Activated CD4-positive, alpha-beta T cell treated with anti-CD3 and anti-CD28 coated beads, Interleukin-2, amount 50 U/mL, for 1 hour (primary cell): ENCODE measurements at regions not wholly inside any gene's neighbourhood (a gene's known extent, or its start where the extent isn't known, plus 50 kb on each side); places are given as distances from the start of the nearest gene placed in this dataset.
A peak's percentile ranks its signal among the peaks of the same experiment; 100 is the strongest.
"Not testable (repeated sequence)": the region's sequence is repeated elsewhere in the genome, so short reads cannot be mapped to it uniquely, and the experiment has no call there.

Experiments
- DNase-seq: peaks from one replicate; pipeline ENCODE4 v3.0.0-alpha.2; 2020

GRCh38 chr11:3583476-3583875 is 58.3 kb downstream of the ART5 start:
- not testable (repeated sequence) for DNase-seq

DNA sequence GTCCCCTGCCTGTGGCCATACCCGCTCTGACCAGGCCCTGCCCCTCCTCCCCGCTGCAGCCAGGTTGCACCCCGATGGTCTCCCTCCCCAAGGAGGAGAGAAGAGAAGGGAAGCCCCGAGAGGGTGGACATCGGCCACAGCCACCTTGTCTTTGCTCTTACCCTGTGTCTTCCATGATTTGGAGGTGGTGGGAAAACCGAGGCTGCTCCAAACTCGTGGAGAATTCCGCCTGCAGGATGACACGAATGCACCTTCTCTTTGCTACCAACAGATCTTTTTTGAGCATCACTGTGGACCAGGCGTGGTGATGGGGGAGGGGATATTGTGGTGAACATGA is 60.4 kb downstream of the ART5 start:
- DNase-seq, result not testable (repeated sequence)

DNA sequence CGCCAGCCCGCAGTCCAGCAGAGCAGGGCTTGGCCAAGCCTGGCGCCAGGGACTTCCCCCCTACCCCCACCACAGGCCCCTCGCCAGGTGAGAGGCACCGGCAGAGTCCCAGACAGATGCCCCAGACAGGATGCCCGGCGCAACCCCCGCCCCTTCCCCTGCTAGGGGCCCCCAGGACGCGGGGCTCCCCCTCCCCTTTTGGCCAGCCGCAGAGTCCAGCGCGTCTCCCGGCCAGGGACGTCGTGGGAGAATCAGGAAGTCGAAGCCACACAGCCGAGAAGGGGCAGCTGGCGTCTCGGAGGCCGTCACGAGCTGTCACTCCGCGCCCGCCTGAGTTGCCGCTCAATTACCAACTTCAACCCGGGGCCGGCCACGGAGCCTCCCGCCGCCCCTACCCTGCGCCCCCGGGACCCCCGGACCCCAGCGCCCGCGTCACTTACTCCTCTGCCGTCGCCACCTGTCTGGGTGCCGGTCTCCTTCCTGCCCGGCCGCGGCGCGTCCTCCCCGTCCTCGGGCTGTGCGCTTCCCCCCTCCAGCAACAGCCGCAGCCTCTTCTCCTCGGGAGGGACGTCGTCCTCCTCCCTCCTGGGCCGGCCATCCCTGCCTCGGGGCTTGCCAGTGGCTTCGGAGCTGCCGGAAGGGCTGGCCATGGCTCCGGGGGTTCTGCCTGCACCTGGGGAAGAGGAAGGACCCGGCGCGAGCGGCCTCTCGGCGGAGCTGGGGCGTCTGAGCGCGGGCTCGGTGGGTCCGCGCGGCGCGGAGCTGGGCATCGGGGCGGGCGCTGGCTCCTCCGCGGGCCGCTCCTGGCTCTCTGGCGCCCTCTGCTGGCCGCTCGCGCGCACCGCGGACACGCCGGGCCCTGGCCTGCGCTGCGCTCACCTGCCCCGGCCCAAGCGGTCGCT is 61.1 kb downstream of the ART5 start:
- DNase-seq, result peak; percentile 66

GRCh38 chr11:3579600-3580459 is 62.0 kb downstream of the ART5 start:
- DNase-seq, result not testable (repeated sequence)

- not testable (repeated sequence) for DNase-seq
These were observed 65.7 kb downstream of the ART5 start for GRCh38 chr11:3576066-3576604.

- DNase-seq, result not testable (repeated sequence)
These were observed 68.7 kb downstream of the ART5 start for GRCh38 chr11:3572976-3573647.

- DNase-seq, result not testable (repeated sequence)
These were observed 70.0 kb downstream of the ART5 start for GRCh38 chr11:3571752-3572151.

DNA sequence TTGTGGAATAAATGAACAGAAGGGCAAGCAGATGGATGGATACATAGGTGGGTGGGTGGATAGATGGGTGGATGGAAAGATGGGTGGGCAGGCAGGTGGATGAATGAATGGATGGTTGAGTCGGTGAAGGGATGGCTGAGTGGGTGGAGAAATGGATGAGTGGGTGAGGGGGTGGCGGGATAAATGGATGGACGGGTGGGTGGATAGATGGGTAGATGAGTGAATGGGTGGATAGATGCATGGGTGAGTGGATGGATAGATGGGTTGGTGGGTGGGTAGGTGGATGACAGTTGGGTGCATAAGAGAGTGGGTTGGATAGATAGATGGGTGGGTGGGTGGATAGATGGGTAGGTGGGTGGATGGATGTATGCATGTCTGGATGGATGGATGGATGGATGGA is 76.0 kb downstream of the ART5 start:
- DNase-seq, result not testable (repeated sequence)

GRCh38 chr11:3564383-3564782 is 77.4 kb downstream of the ART5 start:
- DNase-seq, result not testable (repeated sequence)

- peak; percentile 3 for DNase-seq
These were observed 87.2 kb downstream of the ART5 start for GRCh38 chr11:3554621-3555020.

DNA sequence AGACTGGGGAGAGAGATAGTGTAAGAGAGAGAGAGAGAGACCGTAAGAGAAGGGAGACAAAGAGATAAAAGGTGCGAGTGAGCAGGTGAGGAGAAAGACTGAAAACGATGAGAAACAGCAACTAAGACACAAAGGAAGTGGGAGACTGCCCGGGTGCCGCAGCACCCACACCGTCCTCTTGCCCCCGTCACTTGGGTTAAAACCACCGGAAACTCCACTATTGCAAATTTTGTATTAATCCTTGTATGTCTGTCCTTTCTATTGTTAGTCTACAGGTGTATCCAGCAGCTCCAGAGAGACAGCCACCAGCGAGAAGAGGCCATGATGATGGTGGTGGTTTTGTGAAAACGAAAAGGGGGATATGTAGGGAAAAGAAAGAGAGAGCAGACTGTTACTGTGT is 96.8 kb downstream of the ART5 start:
- peak; percentile 2 for DNase-seq

GRCh38 chr11:3538220-3538619 is 103.6 kb downstream of the ART5 start:
- not testable (repeated sequence) for DNase-seq

- DNase-seq, result not testable (repeated sequence)
These were observed 104.5 kb downstream of the ART5 start for GRCh38 chr11:3537254-3537653.

DNA sequence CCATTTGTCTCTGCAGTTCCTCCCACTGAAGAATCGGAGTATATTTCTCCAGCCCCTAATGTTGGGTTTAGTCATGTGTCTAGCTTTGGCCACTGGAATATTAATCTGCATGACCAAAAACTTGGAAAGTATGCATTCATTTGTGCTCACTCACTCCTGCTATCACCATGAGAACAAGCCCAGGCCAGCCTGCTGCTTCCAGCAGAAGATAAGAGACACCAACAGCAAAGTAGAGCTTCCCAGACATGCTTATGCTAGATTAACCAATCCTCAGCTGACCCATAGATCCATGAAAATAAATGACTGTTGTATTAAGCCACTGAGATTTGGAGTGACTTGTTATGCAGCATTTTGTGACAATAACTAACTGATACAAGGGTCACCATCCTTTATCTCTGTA is 108.8 kb downstream of the ART5 start:
- not testable (repeated sequence) for DNase-seq

DNA sequence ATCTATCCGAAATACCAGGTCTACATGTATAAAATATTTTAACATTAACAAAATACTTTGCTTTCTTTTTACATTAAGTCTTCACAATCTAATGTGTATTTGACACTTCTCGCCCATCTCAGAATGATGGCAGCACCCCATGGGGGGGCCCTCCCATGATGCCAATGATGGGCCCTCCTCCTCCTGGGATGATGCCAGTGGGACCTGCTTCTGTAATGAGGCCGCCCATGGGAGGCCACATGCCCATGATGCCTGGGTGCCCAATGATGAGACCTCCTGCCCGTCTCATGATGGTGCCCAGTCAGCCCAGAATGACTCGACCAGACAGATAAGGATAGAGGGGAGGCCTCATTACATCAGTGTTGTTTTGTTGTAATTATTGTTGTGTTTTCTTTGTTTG is 110.5 kb downstream of the ART5 start:
- DNase-seq, result not testable (repeated sequence)

DNA sequence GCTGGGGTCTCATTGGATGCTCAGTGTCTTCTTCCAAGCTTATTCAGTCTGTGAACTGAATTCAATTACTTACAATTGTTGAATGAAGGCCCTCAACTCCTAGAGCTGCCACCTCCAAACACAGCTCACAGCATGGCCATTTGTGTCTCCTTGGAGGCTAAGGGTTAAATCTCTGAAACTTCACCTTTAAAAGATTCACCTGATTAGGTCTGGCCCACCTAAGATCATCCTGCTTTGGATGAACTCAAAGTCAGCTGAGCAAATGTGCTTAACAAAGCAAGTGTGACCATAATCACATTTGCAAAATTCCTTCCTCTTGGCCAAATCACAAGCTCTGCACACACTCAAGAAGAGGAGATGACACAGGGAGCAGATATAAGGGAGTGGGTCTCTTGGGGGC is 118.2 kb downstream of the ART5 start:
- DNase-seq, result not testable (repeated sequence)

GRCh38 chr11:3520905-3521304 is 120.9 kb downstream of the ART5 start:
- not testable (repeated sequence) for DNase-seq

DNA sequence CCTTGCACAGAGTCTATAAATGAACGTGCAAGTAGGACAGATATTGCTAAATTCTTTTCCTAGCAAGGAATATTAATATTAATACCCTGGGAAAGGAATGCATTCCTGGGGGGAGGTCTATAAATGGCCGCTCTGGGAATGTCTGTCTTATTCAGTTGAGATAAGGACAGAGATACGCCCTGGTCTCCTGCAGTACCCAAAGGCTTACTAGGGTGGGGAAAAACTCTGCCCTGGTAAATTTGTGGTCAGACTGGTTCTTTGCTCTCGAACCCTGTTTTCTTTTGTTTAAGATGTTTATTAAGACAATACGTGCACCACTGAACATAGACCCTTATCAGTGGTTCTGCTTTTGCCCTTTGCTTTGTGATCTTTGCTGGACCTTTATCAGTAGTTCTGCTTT is 122.0 kb downstream of the ART5 start:
- not testable (repeated sequence) for DNase-seq

DNA sequence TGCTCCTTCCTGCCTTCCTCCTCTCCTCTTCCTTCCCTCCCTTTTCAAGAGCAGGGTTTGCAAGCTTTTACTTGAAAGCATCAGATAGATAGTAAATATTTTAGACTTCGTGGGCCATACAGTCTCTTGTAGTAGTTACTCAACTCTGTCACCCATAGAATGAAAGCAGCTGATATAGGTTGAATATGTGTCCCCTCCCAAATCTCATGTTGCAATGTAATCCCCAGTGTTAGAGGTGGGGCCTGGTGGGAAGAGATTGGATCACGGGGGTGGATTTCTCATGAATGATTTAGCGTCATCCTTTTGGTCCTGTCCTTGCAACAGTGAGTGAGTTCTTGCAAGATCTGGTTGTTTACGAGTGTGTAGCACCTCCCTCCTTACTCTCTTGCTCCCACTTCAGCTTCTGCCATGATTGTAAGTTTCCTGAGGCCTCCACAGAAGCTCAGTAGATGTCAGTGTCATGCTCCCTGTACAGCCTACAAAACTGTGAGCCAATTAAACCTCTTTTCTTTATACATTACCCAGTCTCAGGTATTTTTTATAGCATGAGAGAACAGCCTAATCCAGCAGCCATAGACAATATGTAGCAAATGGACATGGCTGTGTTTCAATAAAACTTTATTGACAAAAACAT is 124.7 kb downstream of the ART5 start:
- not testable (repeated sequence) for DNase-seq

DNA sequence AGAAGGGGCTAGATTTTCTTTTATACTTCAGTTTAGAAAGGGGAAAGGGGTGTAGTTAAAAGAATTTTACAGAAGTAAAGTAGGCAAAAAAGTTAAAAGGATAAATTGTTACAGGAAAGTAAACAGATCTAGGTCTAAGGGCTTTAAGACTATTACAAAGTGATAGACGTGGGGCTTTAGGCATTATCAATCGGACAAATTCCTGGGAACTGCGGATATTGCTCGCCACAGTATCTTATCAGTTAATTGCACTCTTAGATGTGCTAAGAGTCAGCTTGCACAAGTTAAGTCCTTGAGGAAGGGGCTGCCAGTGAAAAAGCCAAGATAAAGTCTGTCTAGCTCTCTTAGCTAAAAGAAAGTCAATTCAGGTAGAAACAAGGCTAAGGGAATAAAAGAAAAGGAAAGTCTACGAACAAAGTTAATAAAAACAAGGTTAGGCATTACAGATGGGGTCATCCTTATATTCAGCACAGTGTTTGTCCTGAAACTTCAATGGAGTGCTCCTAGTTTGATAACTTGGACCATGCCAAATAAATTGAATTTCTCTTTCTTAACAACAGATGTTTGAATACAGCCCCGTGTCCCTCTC is 125.4 kb downstream of the ART5 start:
- not testable (repeated sequence) for DNase-seq

DNA sequence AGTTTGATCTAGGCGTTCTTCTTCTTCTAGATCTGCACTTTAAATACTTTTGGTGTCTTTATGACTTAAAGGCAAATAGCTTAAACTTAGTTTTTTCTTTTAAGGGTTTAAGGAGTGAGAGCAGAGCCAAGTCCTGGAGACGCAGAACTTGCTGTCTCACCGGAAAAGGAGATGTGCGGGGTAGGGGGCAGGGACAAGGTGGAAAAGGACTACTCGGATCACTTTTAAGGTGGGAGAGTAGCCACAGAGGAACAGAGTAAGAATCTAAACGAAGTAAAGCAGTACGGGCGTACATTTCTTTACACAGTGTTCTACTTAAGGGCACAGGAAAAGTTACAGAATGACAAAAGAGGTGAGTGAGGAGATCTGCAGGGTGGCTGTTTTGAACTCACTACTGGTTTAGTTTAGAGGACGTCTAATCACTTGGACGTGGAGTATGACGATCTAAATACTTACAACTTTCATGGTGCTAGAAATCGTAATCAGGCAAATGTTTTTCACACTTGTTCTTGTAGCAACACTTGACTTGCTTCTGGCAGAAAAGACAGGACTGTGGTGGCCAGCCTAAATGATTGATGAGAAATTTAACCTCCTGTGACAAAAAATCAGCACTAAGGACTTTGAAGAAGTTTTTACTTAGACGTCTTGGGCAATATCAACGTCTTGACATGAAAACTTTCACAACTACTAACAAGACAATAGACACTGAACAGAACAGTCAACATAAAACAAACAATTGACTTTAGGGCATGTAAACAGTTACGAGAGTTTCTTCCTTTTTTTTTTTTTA is 127.0 kb downstream of the ART5 start:
- DNase-seq, result not testable (repeated sequence)
